Eye (tissue), 1 donor: ENCODE measurements at regions not wholly inside any gene's neighbourhood (a gene's known extent, or its start where the extent isn't known, plus 50 kb on each side); places are given as distances from the start of the nearest gene placed in this dataset.
A peak's percentile ranks its signal among the peaks of the same experiment; 100 is the strongest.

Experiments
- DNase-seq: peaks from one replicate; pipeline ENCODE4 v3.0.0-alpha.2; 2015

GRCh38 chr12:77345336-77345735, 280.0 kb upstream of the E2F7 start:
- no peak for DNase-seq

DNA sequence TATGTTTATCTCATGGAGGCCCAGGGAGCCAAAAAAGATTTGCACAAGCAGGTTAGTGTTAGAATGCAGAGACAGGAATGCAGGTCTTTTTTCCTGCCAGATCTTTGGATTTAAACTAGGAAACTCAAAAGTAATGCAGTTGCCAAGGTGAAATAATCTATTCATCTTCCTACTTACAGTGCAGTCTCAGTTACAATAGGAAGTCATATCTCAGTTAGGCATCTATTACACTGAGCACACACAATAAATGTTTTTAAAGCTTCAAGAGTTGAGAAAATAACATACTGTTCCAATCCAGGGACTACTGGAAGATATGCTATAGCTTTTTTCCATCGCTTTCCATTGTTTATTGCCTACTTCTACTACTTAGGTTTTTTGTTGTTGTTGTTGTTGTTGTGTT, 279.3 kb upstream of the E2F7 start:
- DNase-seq, result no peak

DNA sequence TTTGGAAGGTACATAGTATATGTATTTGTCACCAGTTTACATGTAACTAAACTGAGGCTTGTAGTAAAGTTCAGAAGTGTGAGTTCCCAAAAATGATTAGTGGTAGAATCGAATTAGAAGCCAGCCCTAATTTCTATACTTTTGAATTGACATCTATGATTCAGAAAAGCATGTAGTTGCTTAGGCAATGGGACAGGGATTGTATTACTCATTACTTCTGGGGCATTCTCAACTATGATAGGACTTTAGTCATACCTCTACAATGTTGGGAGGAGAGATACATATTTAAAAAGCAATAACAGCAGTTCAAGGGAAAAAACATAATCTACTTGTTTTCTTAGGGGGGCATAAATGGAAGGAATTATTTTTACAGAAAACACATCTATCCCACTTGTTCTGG, 277.9 kb upstream of the E2F7 start:
- no peak for DNase-seq

GRCh38 chr12:77342253-77342652, 276.9 kb upstream of the E2F7 start:
- DNase-seq, result no peak

- no peak for DNase-seq
Measured at GRCh38 chr12:77339610-77340009, 274.2 kb upstream of the E2F7 start.

- no peak for DNase-seq
Measured at GRCh38 chr12:77337362-77337761, 272.0 kb upstream of the E2F7 start.

GRCh38 chr12:77334806-77335205, 269.4 kb upstream of the E2F7 start:
- no peak for DNase-seq

GRCh38 chr12:77328326-77328725, 263.0 kb upstream of the E2F7 start:
- no peak for DNase-seq

GRCh38 chr12:77325511-77326236, 260.3 kb upstream of the E2F7 start:
- DNase-seq, result peak; percentile 69

DNA sequence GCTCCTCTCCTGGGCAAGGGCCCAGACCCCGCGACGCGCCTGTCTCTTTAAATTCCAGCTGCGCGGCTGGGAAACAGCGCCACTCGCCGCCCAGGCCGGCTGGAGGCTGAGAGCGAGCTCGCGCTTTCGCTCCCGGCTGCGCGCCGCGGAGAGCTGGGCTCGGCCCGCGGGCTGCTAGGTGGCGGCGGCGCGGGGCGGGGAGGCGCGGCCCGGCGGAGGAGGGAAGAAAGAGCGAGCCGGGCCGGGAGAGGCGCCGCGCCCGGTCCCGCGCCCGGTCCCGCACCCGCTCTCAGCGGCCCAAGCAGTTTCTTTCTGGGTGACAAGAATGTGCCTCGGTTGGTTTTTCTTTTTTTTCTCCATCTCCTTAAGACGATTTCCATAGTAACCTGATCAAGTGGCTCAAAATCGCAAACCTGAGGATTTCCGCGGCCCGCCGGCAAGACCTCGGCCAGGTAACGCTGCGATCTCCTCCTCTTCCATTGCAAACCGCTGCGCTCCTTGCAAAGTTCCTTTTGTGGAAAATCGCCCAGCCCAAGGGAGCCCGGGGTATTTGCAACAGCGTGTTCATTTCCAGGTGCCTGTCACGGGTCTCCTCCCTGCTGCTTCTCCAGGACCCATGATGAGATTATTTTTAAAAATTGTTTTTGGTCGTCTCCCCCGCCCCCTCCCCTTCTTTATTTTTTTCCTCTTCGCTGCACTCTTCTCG, 259.5 kb upstream of the E2F7 start:
- peak; percentile 93 for DNase-seq

DNA sequence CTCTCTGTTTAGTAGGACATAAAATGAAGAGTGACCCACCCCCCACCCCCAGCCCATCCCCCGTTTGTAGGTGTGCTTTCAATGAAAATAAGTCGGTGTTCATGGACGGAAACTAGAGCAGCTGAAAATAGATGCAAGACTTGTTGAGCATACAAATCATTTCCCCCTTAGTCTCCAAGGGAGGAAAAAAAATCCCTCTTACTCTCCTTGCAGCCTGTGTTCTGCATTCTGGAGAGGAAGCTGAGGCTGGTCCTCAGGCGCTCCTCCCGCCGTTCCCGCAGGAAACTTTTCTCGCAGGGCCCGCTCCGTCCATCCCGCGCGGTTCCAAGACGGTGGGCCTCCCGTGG, 259.0 kb upstream of the E2F7 start:
- DNase-seq, result no peak

- DNase-seq, result no peak
Measured at GRCh38 chr12:77323788-77324415, 258.5 kb upstream of the E2F7 start.

DNA sequence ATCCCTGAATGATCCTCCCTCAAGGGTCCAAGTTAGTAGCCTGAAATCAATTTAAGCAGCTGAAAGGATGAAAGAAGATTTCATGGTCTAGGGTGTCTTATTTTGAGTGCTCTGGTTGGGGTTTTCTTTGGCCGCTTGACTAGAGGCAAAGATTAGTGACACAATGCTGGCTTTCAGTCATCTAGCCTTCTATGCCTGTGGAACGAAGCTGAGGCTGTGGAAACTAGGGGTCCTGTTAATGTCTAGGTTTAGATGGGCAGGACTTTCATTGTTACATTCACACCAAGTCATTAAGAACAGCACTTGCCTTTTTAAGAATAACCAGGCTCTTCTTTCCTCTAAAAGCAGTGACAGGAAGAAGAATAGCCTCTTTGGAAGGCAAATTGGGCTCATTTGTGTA, 253.8 kb upstream of the E2F7 start:
- no peak for DNase-seq

- no peak for DNase-seq
Measured at GRCh38 chr12:77315407-77315806, 250.0 kb upstream of the E2F7 start.

- no peak for DNase-seq
Measured at GRCh38 chr12:77314378-77315052, 249.1 kb upstream of the E2F7 start.

GRCh38 chr12:77308056-77308455, 242.7 kb upstream of the E2F7 start:
- no peak for DNase-seq

DNA sequence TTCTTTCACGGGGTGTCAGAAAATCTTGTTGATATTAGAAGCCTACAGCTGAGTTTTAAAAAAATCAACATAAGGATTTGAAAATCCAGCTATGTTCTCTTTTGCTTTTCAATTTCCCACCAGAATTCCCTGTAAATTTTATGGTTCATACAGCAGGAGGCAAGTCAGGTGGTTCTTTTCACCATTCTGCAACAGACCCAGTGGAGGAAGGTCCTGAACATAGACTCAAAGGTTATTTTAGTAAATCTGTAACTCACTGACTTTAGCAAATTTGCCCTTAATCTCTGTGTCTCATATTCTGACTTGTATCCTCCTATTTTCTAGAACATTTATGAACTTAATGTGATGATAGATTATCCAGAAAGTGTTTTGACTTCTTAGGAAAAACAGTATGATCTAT, 235.4 kb upstream of the E2F7 start:
- no peak for DNase-seq

GRCh38 chr12:77299910-77300669, 234.7 kb upstream of the E2F7 start:
- DNase-seq, result no peak

GRCh38 chr12:77299001-77299400, 233.6 kb upstream of the E2F7 start:
- DNase-seq, result no peak

DNA sequence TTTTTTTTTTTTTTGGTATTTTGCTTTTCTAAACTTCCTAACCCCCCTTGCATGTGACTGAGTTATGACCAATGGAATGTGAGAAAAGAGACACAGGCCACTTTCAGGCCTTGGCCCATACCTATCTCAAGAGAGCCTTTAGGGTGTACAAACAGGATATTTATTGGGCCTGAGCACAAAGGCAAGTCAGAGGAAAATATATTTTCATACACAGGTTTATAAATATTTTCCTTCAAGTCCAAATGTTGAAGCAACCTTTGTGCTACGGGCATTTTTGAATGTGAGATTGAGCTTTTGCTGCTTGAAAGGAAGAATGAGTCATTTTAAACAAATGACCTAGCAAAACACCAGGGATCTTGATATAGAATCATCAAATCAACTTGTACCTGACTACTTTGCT, 228.6 kb upstream of the E2F7 start:
- DNase-seq, result no peak

GRCh38 chr12:77274926-77275325, 209.6 kb upstream of the E2F7 start:
- DNase-seq, result no peak

GRCh38 chr12:77273898-77274297, 208.5 kb upstream of the E2F7 start:
- peak; percentile 18 for DNase-seq

GRCh38 chr12:77256956-77257355, 191.6 kb upstream of the E2F7 start:
- DNase-seq, result peak; percentile 49
